ENCODE measurements at regions not wholly inside any gene's neighbourhood (a gene's known extent, or its start where the extent isn't known, plus 50 kb on each side); places are given as distances from the start of the nearest gene placed in this dataset.

DNA sequence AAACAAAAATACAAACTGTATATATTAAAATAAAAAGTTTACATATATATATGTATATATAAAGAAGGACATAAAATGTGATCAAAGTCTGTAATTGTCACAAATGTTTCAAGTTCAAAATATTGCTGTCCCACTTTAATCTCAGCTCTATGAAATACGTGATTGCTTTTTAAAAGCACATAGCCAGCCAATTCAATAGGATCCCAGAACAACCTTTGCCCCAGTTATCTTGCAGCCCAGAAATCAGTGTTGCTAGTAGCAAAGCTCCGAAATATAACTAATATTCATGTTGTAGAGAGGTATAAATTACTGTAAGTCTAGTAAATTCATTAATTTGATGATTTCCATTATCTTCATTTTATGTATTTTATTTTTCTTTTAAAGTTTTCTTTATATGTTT, 114.6 kb downstream of the ELOVL4 start:
- H3K14ac ChIP-seq (ENCODE audit: low read length in 2 of 2): no peak overlapping the region
- no peak overlapping the region for H3K9ac ChIP-seq (ENCODE audit: low read length)
- no peak for DNase-seq
- no peak overlapping the region for H2AFZ ChIP-seq (ENCODE audit: low read depth, low read length)
- no peak overlapping the region for H3K4me2 ChIP-seq (ENCODE audit: low read length, poor library complexity, severe bottlenecking)
- no peak overlapping the region for H4K8ac ChIP-seq (ENCODE audit: low read length)
- no peak overlapping the region for H2BK12ac ChIP-seq (ENCODE audit: low read length in 2 of 2)
- H3K27ac ChIP-seq (ENCODE audit: low read length, poor library complexity, severe bottlenecking): no peak overlapping the region
- H3K4me1 ChIP-seq (ENCODE audit: control insufficient read depth, insufficient read depth, low read depth, low read length): no peaks in the 10 kb centered on the region
- H2BK5ac ChIP-seq (ENCODE audit: low read depth, low read length, poor library complexity, severe bottlenecking): no peak overlapping the region
- no peak overlapping the region for H3K18ac ChIP-seq (ENCODE audit: low read depth in 1 of 2, low read length in 2 of 2)
- no peak overlapping the region for H2BK15ac ChIP-seq (ENCODE audit: low read depth, poor library complexity, severe bottlenecking)
- no peak overlapping the region for H4K91ac ChIP-seq (ENCODE audit: low read length)
- H3K4ac ChIP-seq (ENCODE audit: low read depth in 1 of 2, low read length in 2 of 2): no peak overlapping the region
- H3K79me1 ChIP-seq (replicated peaks; ENCODE audit: low read length, poor library complexity, severe bottlenecking): no peaks in the 10 kb centered on the region
- H3K4me3 ChIP-seq (ENCODE audit: insufficient read depth in 1 of 2, low read depth in 1 of 2, low read length in 2 of 2): no peak overlapping the region
- H3K36me3 ChIP-seq (ENCODE audit: control insufficient read depth in 1 of 2, insufficient read depth in 2 of 2, low read depth in 1 of 2, low read length in 2 of 2): no peaks in the 10 kb centered on the region
- no peaks in the 10 kb centered on the region for H3K27me3 ChIP-seq (ENCODE audit: control insufficient read depth in 1 of 2, insufficient read depth in 1 of 2, low read length in 2 of 2)
- WGBS: 92% methylated on average over 1 of the region's 2 CpGs
- no peaks in the 10 kb centered on the region for H3K9me3 ChIP-seq (ENCODE audit: control insufficient read depth, low read length)
- no peak overlapping the region for H3K23ac ChIP-seq (ENCODE audit: low read length in 2 of 2)
- no peak overlapping the region for H2AK5ac ChIP-seq (ENCODE audit: low read length, severe bottlenecking)
- no peak overlapping the region for H2BK120ac ChIP-seq (ENCODE audit: low read depth, low read length)

GRCh38 chr6:79824202-79824601, 123.2 kb downstream of the ELOVL4 start:
- no peaks in the 10 kb centered on the region for H3K36me3 ChIP-seq (ENCODE audit: control insufficient read depth in 1 of 2, insufficient read depth in 2 of 2, low read depth in 1 of 2, low read length in 2 of 2)
- no peak overlapping the region for H2BK15ac ChIP-seq (ENCODE audit: low read depth, poor library complexity, severe bottlenecking)
- H3K18ac ChIP-seq (ENCODE audit: low read depth in 1 of 2, low read length in 2 of 2): no peak overlapping the region
- no peak overlapping the region for H3K4me3 ChIP-seq (ENCODE audit: insufficient read depth in 1 of 2, low read depth in 1 of 2, low read length in 2 of 2)
- H2BK120ac ChIP-seq (ENCODE audit: low read depth, low read length): no peak overlapping the region
- 69% methylated on average over 2 of the region's 2 CpGs for WGBS
- H3K4me2 ChIP-seq (ENCODE audit: low read length, poor library complexity, severe bottlenecking): no peak overlapping the region
- no peak overlapping the region for H2BK5ac ChIP-seq (ENCODE audit: low read depth, low read length, poor library complexity, severe bottlenecking)
- H2BK12ac ChIP-seq (ENCODE audit: low read length in 2 of 2): no peak overlapping the region
- no peak overlapping the region for H3K27ac ChIP-seq (ENCODE audit: low read length, poor library complexity, severe bottlenecking)
- DNase-seq: no peak
- H3K4ac ChIP-seq (ENCODE audit: low read depth in 1 of 2, low read length in 2 of 2): no peak overlapping the region
- H3K9me3 ChIP-seq (ENCODE audit: control insufficient read depth, low read length): peaks cover 4% of the 10 kb centered on the region
- H3K79me1 ChIP-seq (replicated peaks; ENCODE audit: low read length, poor library complexity, severe bottlenecking): no peaks in the 10 kb centered on the region
- no peak overlapping the region for H4K91ac ChIP-seq (ENCODE audit: low read length)
- H4K8ac ChIP-seq (ENCODE audit: low read length): no peak overlapping the region
- no peak overlapping the region for H2AFZ ChIP-seq (ENCODE audit: low read depth, low read length)
- no peak overlapping the region for H2AK5ac ChIP-seq (ENCODE audit: low read length, severe bottlenecking)
- H3K14ac ChIP-seq (ENCODE audit: low read length in 2 of 2): no peak overlapping the region
- no peak overlapping the region for H3K9ac ChIP-seq (ENCODE audit: low read length)
- no peaks in the 10 kb centered on the region for H3K4me1 ChIP-seq (ENCODE audit: control insufficient read depth, insufficient read depth, low read depth, low read length)
- no peaks in the 10 kb centered on the region for H3K27me3 ChIP-seq (ENCODE audit: control insufficient read depth in 1 of 2, insufficient read depth in 1 of 2, low read length in 2 of 2)
- H3K23ac ChIP-seq (ENCODE audit: low read length in 2 of 2): no peak overlapping the region

- Histone ChIP-seq H2AFZ (ENCODE audit: low read depth, low read length) (no peak overlapping the region), H2BK120ac (ENCODE audit: low read depth, low read length) (no peak overlapping the region), H3K9ac (ENCODE audit: low read length) (no peak overlapping the region), H4K8ac (ENCODE audit: low read length) (no peak overlapping the region), H3K9me3 (ENCODE audit: control insufficient read depth, low read length) (peaks cover 2% of the 10 kb centered on the region), H3K18ac (ENCODE audit: low read depth in 1 of 2, low read length in 2 of 2) (no peak overlapping the region), H3K23ac (ENCODE audit: low read length in 2 of 2) (no peak overlapping the region), H2AK5ac (ENCODE audit: low read length, severe bottlenecking) (no peak overlapping the region), H3K4me3 (ENCODE audit: insufficient read depth in 1 of 2, low read depth in 1 of 2, low read length in 2 of 2) (no peak overlapping the region), H2BK5ac (ENCODE audit: low read depth, low read length, poor library complexity, severe bottlenecking) (no peak overlapping the region), H3K36me3 (ENCODE audit: control insufficient read depth in 1 of 2, insufficient read depth in 2 of 2, low read depth in 1 of 2, low read length in 2 of 2) (no peaks in the 10 kb centered on the region), H3K27ac (ENCODE audit: low read length, poor library complexity, severe bottlenecking) (no peak overlapping the region), H4K91ac (ENCODE audit: low read length) (no peak overlapping the region), H3K79me1 (replicated peaks; ENCODE audit: low read length, poor library complexity, severe bottlenecking) (no peaks in the 10 kb centered on the region), H2BK15ac (ENCODE audit: low read depth, poor library complexity, severe bottlenecking) (no peak overlapping the region), H3K14ac (ENCODE audit: low read length in 2 of 2) (no peak overlapping the region), H3K4ac (ENCODE audit: low read depth in 1 of 2, low read length in 2 of 2) (no peak overlapping the region), H3K4me2 (ENCODE audit: low read length, poor library complexity, severe bottlenecking) (no peak overlapping the region), H2BK12ac (ENCODE audit: low read length in 2 of 2) (no peak overlapping the region), H3K4me1 (ENCODE audit: control insufficient read depth, insufficient read depth, low read depth, low read length) (no peaks in the 10 kb centered on the region), H3K27me3 (ENCODE audit: control insufficient read depth in 1 of 2, insufficient read depth in 1 of 2, low read length in 2 of 2) (no peaks in the 10 kb centered on the region)
- DNase-seq: peak; percentile 15
- 49% methylated on average over 3 of the region's 3 CpGs for WGBS
Measured at GRCh38 chr6:79821859-79822258, 125.5 kb downstream of the ELOVL4 start.

DNA sequence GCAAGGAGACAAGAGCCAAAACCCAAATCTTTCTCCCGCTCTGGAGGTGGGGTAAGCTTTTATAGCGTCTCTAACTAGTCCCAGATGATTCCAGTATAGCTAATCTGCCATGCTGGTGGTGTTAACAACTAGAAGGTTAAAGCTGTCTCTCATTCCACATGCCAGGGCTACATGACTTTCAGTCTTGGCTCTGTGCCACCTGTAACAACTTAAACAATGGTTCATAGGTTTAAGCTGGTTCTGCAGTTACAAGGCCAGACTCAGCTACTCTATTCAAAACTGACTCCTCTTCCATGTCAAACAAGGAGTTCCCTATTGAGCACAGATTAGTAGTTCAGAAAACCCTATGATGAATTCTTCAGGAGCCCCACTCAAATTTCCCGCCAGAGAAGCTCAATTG, 128.9 kb downstream of the ELOVL4 start:
- Histone ChIP-seq H3K4ac (ENCODE audit: low read depth in 1 of 2, low read length in 2 of 2) (no peak overlapping the region), H3K79me1 (replicated peaks; ENCODE audit: low read length, poor library complexity, severe bottlenecking) (no peaks in the 10 kb centered on the region), H3K36me3 (ENCODE audit: control insufficient read depth in 1 of 2, insufficient read depth in 2 of 2, low read depth in 1 of 2, low read length in 2 of 2) (no peaks in the 10 kb centered on the region), H2BK5ac (ENCODE audit: low read depth, low read length, poor library complexity, severe bottlenecking) (no peak overlapping the region), H2AFZ (ENCODE audit: low read depth, low read length) (no peak overlapping the region), H3K4me3 (ENCODE audit: insufficient read depth in 1 of 2, low read depth in 1 of 2, low read length in 2 of 2) (no peak overlapping the region), H3K27me3 (ENCODE audit: control insufficient read depth in 1 of 2, insufficient read depth in 1 of 2, low read length in 2 of 2) (no peaks in the 10 kb centered on the region), H3K9ac (ENCODE audit: low read length) (no peak overlapping the region), H3K4me2 (ENCODE audit: low read length, poor library complexity, severe bottlenecking) (no peak overlapping the region), H2BK120ac (ENCODE audit: low read depth, low read length) (no peak overlapping the region), H3K27ac (ENCODE audit: low read length, poor library complexity, severe bottlenecking) (no peak overlapping the region), H4K8ac (ENCODE audit: low read length) (no peak overlapping the region), H3K9me3 (ENCODE audit: control insufficient read depth, low read length) (no peaks in the 10 kb centered on the region), H2BK12ac (ENCODE audit: low read length in 2 of 2) (no peak overlapping the region), H2BK15ac (ENCODE audit: low read depth, poor library complexity, severe bottlenecking) (no peak overlapping the region), H3K14ac (ENCODE audit: low read length in 2 of 2) (no peak overlapping the region), H2AK5ac (ENCODE audit: low read length, severe bottlenecking) (no peak overlapping the region), H3K23ac (ENCODE audit: low read length in 2 of 2) (no peak overlapping the region), H3K4me1 (ENCODE audit: control insufficient read depth, insufficient read depth, low read depth, low read length) (no peaks in the 10 kb centered on the region), H3K18ac (ENCODE audit: low read depth in 1 of 2, low read length in 2 of 2) (no peak overlapping the region), H4K91ac (ENCODE audit: low read length) (no peak overlapping the region)
- DNase-seq: no peak
- 100% methylated on average over 2 of the region's 3 CpGs for WGBS
